K562 (cell line): ENCODE measurements at regions not wholly inside any gene's neighbourhood (a gene's known extent, or its start where the extent isn't known, plus 50 kb on each side); places are given as distances from the start of the nearest gene placed in this dataset.

Source experiments
- ATAC-seq: fragments of 200-7000 bp; cut with Tn5 transposase; 3 replicates; pipeline ENCODE4 v1.9.1; 2020; ENCODE audit warnings: moderate library complexity
- BruUV-seq: library from RNA; stranded (reverse); fragments of 400-500 nt; replicated peaks from 2 replicates; lab custom pipeline; 2021; lab: Mats Ljungman, UMichigan
- CTCF ChIA-PET: fragments of 300-600 bp; formaldehyde crosslinking; extraction: SDS; loops from one replicate; lab custom pipeline; 2021; ENCODE audit warnings: low intra/inter-chr PET ratio; lab: Yijun Ruan, JAX
- POLR2A ChIA-PET: fragments of 300-600, 350-650 bp; sonication (Branson Sonifier 250); formaldehyde crosslinking; extraction: SDS; loops from one replicate; lab custom pipeline; 2021; ENCODE audit warnings: antibody characterized with exemption, inconsistent platforms; lab: Yijun Ruan, JAX
- DNase-seq, 4 experiments: peaks; one replicate each; pipeline versions ENCODE4 v3.0.0 to v3.0.0-alpha.2; 2011 to 2018; ENCODE audit warnings: low spot score in 3 of 4, mixed read lengths in 3 of 4; ENCODE audit errors: extremely low read depth in 1 of 4
- FAIRE-seq: peaks from 2 replicates; lab custom pipeline; 2011; peaks lifted over from hg19 to GRCh38; lab: Jason Lieb, UNC
- H2AFZ ChIP-seq: 2 replicates; pipeline ENCODE4 v1.6.0; 2011; ENCODE audit warnings: low read depth, low read length, control low read depth, inconsistent platforms
- H3K27ac ChIP-seq: fragments of 200-600 bp; 3 replicates; pipeline ENCODE4 v1.8.0; 2011; ENCODE audit warnings: low read depth, mild to moderate bottlenecking, control low read depth, inconsistent platforms, low read length, moderate library complexity, mixed read lengths; ENCODE audit errors: extremely low read depth
- H3K27me3 ChIP-seq, 2 experiments: fragments of 300-600 bp in 1 of 2; 2 replicates in 1 of 2; 3 replicates in 1 of 2; pipeline versions ENCODE4 v1.6.0 to v1.8.0; 2011; ENCODE audit warnings: inconsistent platforms in 2 of 2, low read length in 2 of 2, mild to moderate bottlenecking in 1 of 2, mixed read lengths in 1 of 2, moderate library complexity in 1 of 2; ENCODE audit not compliant: control insufficient read depth in 2 of 2, insufficient read depth in 2 of 2
- H3K36me3 ChIP-seq: fragments of 300-600 bp; 3 replicates; pipeline ENCODE4 v1.8.0; 2011; ENCODE audit warnings: mild to moderate bottlenecking, low read length, inconsistent platforms; ENCODE audit not compliant: control insufficient read depth, insufficient read depth
- H3K4me1 ChIP-seq, 2 experiments: fragments of 200-600 bp in 1 of 2; replicated peaks in 1 of 2; 2 replicates in 1 of 2; 3 replicates in 1 of 2; pipeline versions ENCODE4 v1.5.1 to v1.8.0; 2011; ENCODE audit warnings: inconsistent platforms in 2 of 2, low read length in 2 of 2, mild to moderate bottlenecking in 1 of 2, mixed read lengths in 1 of 2, moderate library complexity in 1 of 2; ENCODE audit not compliant: control insufficient read depth in 2 of 2, insufficient read depth in 2 of 2
- H3K4me2 ChIP-seq: 2 replicates; pipeline ENCODE4 v1.6.1; 2011; ENCODE audit warnings: low read length, control low read depth, inconsistent platforms, mixed read lengths; ENCODE audit not compliant: insufficient read depth
- H3K4me3 ChIP-seq: fragments of 200-600 bp; sonication (generic), shearing (Covaris generic); 2 replicates; pipeline ENCODE4 v1.5.1; 2016; ENCODE audit warnings: control low read depth, inconsistent platforms
- H3K79me2 ChIP-seq: fragments of 200-600 bp; 3 replicates; pipeline ENCODE4 v1.8.0; 2011; ENCODE audit warnings: low read length, inconsistent platforms; ENCODE audit not compliant: control insufficient read depth, insufficient read depth
- H3K9ac ChIP-seq, 2 experiments: 2 replicates each; pipeline versions ENCODE4 v1.6.0 to v1.6.1; 2011; ENCODE audit warnings: low read depth in 2 of 2, low read length in 2 of 2, control low read depth in 1 of 2, inconsistent platforms in 1 of 2, mild to moderate bottlenecking in 1 of 2, mixed read lengths in 1 of 2; ENCODE audit not compliant: insufficient read depth in 1 of 2
- H3K9me1 ChIP-seq: one replicate; pipeline ENCODE4 v1.6.0; 2011; ENCODE audit warnings: inconsistent platforms, mild to moderate bottlenecking, low read length, moderate library complexity; ENCODE audit not compliant: control insufficient read depth, insufficient read depth
- H3K9me3 ChIP-seq: replicated peaks from 2 replicates; pipeline ENCODE4 v1.5.1; 2011; ENCODE audit warnings: low read depth, low read length, inconsistent platforms; ENCODE audit not compliant: control insufficient read depth, insufficient read depth
- H4K20me1 ChIP-seq: replicated peaks from 2 replicates; pipeline ENCODE4 v1.6.1; 2011; ENCODE audit warnings: low read length, inconsistent platforms, mixed read lengths; ENCODE audit not compliant: control insufficient read depth, insufficient read depth
- ARID1B ChIP-seq: fragments of 450-650 bp; IDR thresholded peaks from 2 replicates; pipeline ENCODE4 v1.6.1; 2016; ENCODE audit warnings: antibody characterized with exemption, mild to moderate bottlenecking, inconsistent platforms
- JUNB ChIP-seq: fragments of 450-650 bp; formaldehyde crosslinking; conservative IDR thresholded peaks from 2 replicates; pipeline ENCODE4 v1.4.0; 2020; ENCODE audit warnings: mild to moderate bottlenecking
- NUFIP1 ChIP-seq: fragments of 450-650 bp; IDR thresholded peaks from 2 replicates; pipeline ENCODE4 v1.6.1; 2018; ENCODE audit not compliant: partially characterized antibody
- PCBP2 ChIP-seq: fragments of 200-400 bp; formaldehyde crosslinking; IDR thresholded peaks from 2 replicates; pipeline ENCODE4 v1.6.1; 2018; ENCODE audit warnings: low read length, low read depth, mild to moderate bottlenecking, moderate library complexity; ENCODE audit not compliant: poor library complexity, severe bottlenecking
- PML ChIP-seq: IDR thresholded peaks from 2 replicates; pipeline ENCODE4 v1.6.1; 2012; ENCODE audit warnings: low read length, inconsistent platforms
- RFX1 ChIP-seq: fragments of 450-650 bp; IDR thresholded peaks from 2 replicates; pipeline ENCODE4 v1.6.1; 2016; ENCODE audit warnings: mild to moderate bottlenecking, moderate library complexity
- XRCC5 ChIP-seq: fragments of 200-400 bp; formaldehyde crosslinking; IDR thresholded peaks from 2 replicates; pipeline ENCODE4 v1.6.1; 2017; ENCODE audit warnings: low read depth, mild to moderate bottlenecking, low read length
- whole genome bisulfite sequencing: fragments of 100-300 bp; shearing (Covaris generic); methylation state at CpG from one replicate; pipeline ENCODE4 v1.1.6; 2016; ENCODE audit warnings: low coverage, mixed read lengths; ENCODE audit not compliant: insufficient coverage; ENCODE audit errors: missing lambda C conversion rate; 5-methylcytosine and 5-hydroxymethylcytosine counted together
- in situ Hi-C: fragments of 300-500 bp; cut with MboI; formaldehyde crosslinking; loops from 4 replicates; pipeline ENCODE4 v1.15.0; 2018; ENCODE audit warnings: inconsistent platforms, mixed read lengths
- intact Hi-C: fragments of 100-400 bp; cut with micrococcal nuclease; formaldehyde crosslinking; loops from 2 replicates; pipeline ENCODE4 v1.14.2; 2022
- TF ChIP-seq, protein P1 (sequence below): fragments of 450-650 bp; formaldehyde crosslinking; IDR thresholded peaks from 2 replicates; pipeline ENCODE4 v1.4.0; 2022; ENCODE audit warnings: missing genetic modification characterization
- TF ChIP-seq, protein P2 (sequence below): fragments of 250-450 bp; sonication (Bioruptor Pico); IDR thresholded peaks from 2 replicates; pipeline ENCODE4 v1.6.1; 2021; ENCODE audit warnings: mild to moderate bottlenecking

DNA sequence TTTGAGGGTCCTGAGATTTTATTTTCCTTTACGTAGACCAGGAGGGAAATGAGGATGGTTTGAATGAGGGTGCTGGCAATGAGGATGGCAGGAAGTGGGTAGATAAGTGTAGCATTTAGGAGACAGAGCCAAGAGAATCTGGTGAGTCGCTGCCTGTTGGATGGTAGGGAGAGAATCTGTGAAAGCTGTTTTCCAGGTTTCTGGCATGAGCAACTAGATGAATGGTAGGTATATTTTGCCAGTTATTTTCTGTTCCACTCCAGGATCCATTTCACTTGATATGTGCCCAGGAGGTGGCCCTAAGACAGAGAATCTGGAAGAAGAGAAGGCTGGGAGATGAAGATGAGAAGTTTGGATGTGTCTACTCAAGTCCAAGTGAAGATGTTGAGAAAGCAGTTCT lies 63.3 kb upstream of the VIPR2 start (continued):
- TF ChIP-seq PCBP2: no peak
- no peak for TF ChIP-seq PML

GRCh38 chr7:159207393-159207792 lies 62.7 kb upstream of the VIPR2 start:
- H3K27ac ChIP-seq: no peak overlapping the region
- in situ Hi-C loops: no loop called here
- no peaks in the 10 kb centered on the region for H3K36me3 ChIP-seq
- no peak overlapping the region for H3K4me3 ChIP-seq
- H3K9me1 ChIP-seq: no peaks in the 10 kb centered on the region
- no peaks in the 10 kb centered on the region for H3K4me1 ChIP-seq
- no peak for TF ChIP-seq RFX1
- TF ChIP-seq JUNB (CRISPR knock-in tag): no peak
- TF ChIP-seq, protein P1, sequence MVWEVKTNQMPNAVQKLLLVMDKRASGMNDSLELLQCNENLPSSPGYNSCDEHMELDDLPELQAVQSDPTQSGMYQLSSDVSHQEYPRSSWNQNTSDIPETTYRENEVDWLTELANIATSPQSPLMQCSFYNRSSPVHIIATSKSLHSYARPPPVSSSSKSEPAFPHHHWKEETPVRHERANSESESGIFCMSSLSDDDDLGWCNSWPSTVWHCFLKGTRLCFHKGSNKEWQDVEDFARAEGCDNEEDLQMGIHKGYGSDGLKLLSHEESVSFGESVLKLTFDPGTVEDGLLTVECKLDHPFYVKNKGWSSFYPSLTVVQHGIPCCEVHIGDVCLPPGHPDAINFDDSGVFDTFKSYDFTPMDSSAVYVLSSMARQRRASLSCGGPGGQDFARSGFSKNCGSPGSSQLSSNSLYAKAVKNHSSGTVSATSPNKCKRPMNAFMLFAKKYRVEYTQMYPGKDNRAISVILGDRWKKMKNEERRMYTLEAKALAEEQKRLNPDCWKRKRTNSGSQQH (CRISPR knock-in tag): no peak
- TF ChIP-seq, protein P2, sequence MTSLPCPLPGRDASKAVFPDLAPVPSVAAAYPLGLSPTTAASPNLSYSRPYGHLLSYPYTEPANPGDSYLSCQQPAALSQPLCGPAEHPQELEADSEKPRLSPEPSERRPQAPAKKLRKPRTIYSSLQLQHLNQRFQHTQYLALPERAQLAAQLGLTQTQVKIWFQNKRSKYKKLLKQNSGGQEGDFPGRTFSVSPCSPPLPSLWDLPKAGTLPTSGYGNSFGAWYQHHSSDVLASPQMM (CRISPR knock-in tag): no peak
- TF ChIP-seq ARID1B: no peak
- no peak for TF ChIP-seq NUFIP1
- TF ChIP-seq XRCC5: no peak
- TF ChIP-seq, all 486 proteins: peak for 0
- ATAC-seq (no peak), DNase-seq (no peak), FAIRE-seq (no peak)
- H2AFZ ChIP-seq: no peak overlapping the region
- no peak overlapping the region for H3K4me2 ChIP-seq
- under 1% methylated on average over 5 of the region's 5 CpGs for WGBS
- ChIA-PET POLR2A (no interaction called here), CTCF (no interaction called here)
- H3K9ac ChIP-seq: no peak overlapping the region
- intact Hi-C loops: no loop called here
- BruUV-seq: no TSS peak
- H3K9me3 ChIP-seq: no peaks in the 10 kb centered on the region
- no peaks in the 10 kb centered on the region for H3K79me2 ChIP-seq
- peaks cover 39 to 53% of the 10 kb centered on the region in 2 experiments for H3K27me3 ChIP-seq
- H4K20me1 ChIP-seq: no peaks in the 10 kb centered on the region
